Activated T-helper 1 cell treated with anti-CD3 and anti-CD28 coated beads, Interleukin-12 subunit alpha, Interleukin-12 subunit beta, Interleukin-2, Interleukin-4 antibody, amounts not matched to agents 30 ng/mL and 10 ng/mL and 1 ng/mL, durations not matched to agents 14 hours and 24 hours and 36 hours (primary cell): ENCODE measurements at regions not wholly inside any gene's neighbourhood (a gene's known extent, or its start where the extent isn't known, plus 50 kb on each side); places are given as distances from the start of the nearest gene placed in this dataset.

Experiments
- DNase-seq: peaks from one replicate; pipeline ENCODE4 v3.0.0; 2021; ENCODE audit warnings: low spot score
- H3K27ac Mint-ChIP-seq: one replicate; pipeline ENCODE4 v1.8.0; 2021; ENCODE audit warnings: mild to moderate bottlenecking, mixed read lengths
- H3K27me3 Mint-ChIP-seq: one replicate; pipeline ENCODE4 v1.8.0; 2022; ENCODE audit warnings: mild to moderate bottlenecking, moderate library complexity, mixed read lengths; ENCODE audit not compliant: insufficient read depth
- H3K36me3 Mint-ChIP-seq: one replicate; pipeline ENCODE4 v1.8.0; 2021; ENCODE audit warnings: low read depth, mixed read lengths
- H3K4me1 Mint-ChIP-seq: one replicate; pipeline ENCODE4 v1.8.0; 2021; ENCODE audit warnings: low read depth, mixed read lengths
- H3K4me3 Mint-ChIP-seq: one replicate; pipeline ENCODE4 v1.8.0; 2021; ENCODE audit warnings: mild to moderate bottlenecking, moderate library complexity, mixed read lengths
- H3K9me3 Mint-ChIP-seq: one replicate; pipeline ENCODE4 v1.8.0; 2021; ENCODE audit warnings: mixed read lengths
- intact Hi-C: fragments of 100-400 bp; cut with micrococcal nuclease; formaldehyde crosslinking; loops from one replicate; pipeline ENCODE4 v1.15.1; 2024

GRCh38 chr2:12176623-12177454 lies 430.4 kb downstream of the LPIN1 start:
- no peaks in the 10 kb centered on the region for H3K9me3 Mint-ChIP-seq
- no peak for DNase-seq
- H3K27me3 Mint-ChIP-seq: peaks cover 2% of the 10 kb centered on the region
- H3K4me1 Mint-ChIP-seq: peaks cover 38% of the 10 kb centered on the region
- no peak overlapping the region for H3K27ac Mint-ChIP-seq
- H3K4me3 Mint-ChIP-seq: peak overlapping the region; percentile 12
- peaks cover 3% of the 10 kb centered on the region for H3K36me3 Mint-ChIP-seq
- intact Hi-C loops: loop anchor here (5.0 kb wide), 1 partner anchor 115 kb away; no protein-coding TSS in a partner anchor

- peak; percentile 11 for DNase-seq
- Mint-ChIP-seq H3K4me1 (peaks cover 38% of the 10 kb centered on the region), H3K27me3 (peaks cover 7% of the 10 kb centered on the region), H3K4me3 (peak overlapping the region; percentile 12), H3K36me3 (peaks cover 3% of the 10 kb centered on the region), H3K9me3 (no peaks in the 10 kb centered on the region), H3K27ac (peak overlapping the region; percentile 2)
- intact Hi-C loops: loop anchor here (5.0 kb wide), 1 partner anchor 115 kb away; no protein-coding TSS in a partner anchor
Observed at GRCh38 chr2:12177455-12178288, 431.2 kb downstream of the LPIN1 start.

- H3K36me3 Mint-ChIP-seq: peaks cover 3% of the 10 kb centered on the region
- H3K27me3 Mint-ChIP-seq: peaks cover 7% of the 10 kb centered on the region
- H3K4me3 Mint-ChIP-seq: no peak overlapping the region
- no peaks in the 10 kb centered on the region for H3K9me3 Mint-ChIP-seq
- peaks cover 38% of the 10 kb centered on the region for H3K4me1 Mint-ChIP-seq
- no peak for DNase-seq
- no peak overlapping the region for H3K27ac Mint-ChIP-seq
- intact Hi-C loops: loop anchor here (5.0 kb wide), 1 partner anchor 114 kb away; no protein-coding TSS in a partner anchor
Observed at GRCh38 chr2:12178289-12179080, 432.1 kb downstream of the LPIN1 start.

GRCh38 chr2:12180031-12180430 lies 433.6 kb downstream of the LPIN1 start:
- Mint-ChIP-seq H3K4me3 (no peak overlapping the region), H3K27me3 (peaks cover 7% of the 10 kb centered on the region), H3K36me3 (peaks cover 3% of the 10 kb centered on the region), H3K9me3 (no peaks in the 10 kb centered on the region), H3K27ac (no peak overlapping the region), H3K4me1 (peaks cover 38% of the 10 kb centered on the region)
- intact Hi-C loops: no loop called here
- no peak for DNase-seq

GRCh38 chr2:12183032-12183645 lies 436.7 kb downstream of the LPIN1 start:
- no peak overlapping the region for H3K27ac Mint-ChIP-seq
- peaks cover 9% of the 10 kb centered on the region for H3K27me3 Mint-ChIP-seq
- intact Hi-C loops: no loop called here
- peaks cover 6% of the 10 kb centered on the region for H3K9me3 Mint-ChIP-seq
- no peak overlapping the region for H3K4me3 Mint-ChIP-seq
- DNase-seq: no peak
- H3K36me3 Mint-ChIP-seq: peaks cover 4% of the 10 kb centered on the region
- H3K4me1 Mint-ChIP-seq: peaks cover 8% of the 10 kb centered on the region

- no peak for DNase-seq
- peak overlapping the region; percentile 58 for H3K27ac Mint-ChIP-seq
- peak overlapping the region; percentile 5 for H3K4me3 Mint-ChIP-seq
- peaks cover 32% of the 10 kb centered on the region for H3K4me1 Mint-ChIP-seq
- peaks cover 51% of the 10 kb centered on the region for H3K9me3 Mint-ChIP-seq
- intact Hi-C loops: no loop called here
- peaks cover 17% of the 10 kb centered on the region for H3K36me3 Mint-ChIP-seq
- no peaks in the 10 kb centered on the region for H3K27me3 Mint-ChIP-seq
Observed at GRCh38 chr2:12192762-12193161, 446.3 kb downstream of the LPIN1 start.

GRCh38 chr2:12194968-12195367 lies 448.5 kb downstream of the LPIN1 start:
- DNase-seq: no peak
- H3K4me1 Mint-ChIP-seq: peaks cover 28% of the 10 kb centered on the region
- intact Hi-C loops: no loop called here
- H3K36me3 Mint-ChIP-seq: peaks cover 15% of the 10 kb centered on the region
- H3K9me3 Mint-ChIP-seq: peaks cover 53% of the 10 kb centered on the region
- H3K4me3 Mint-ChIP-seq: no peak overlapping the region
- H3K27ac Mint-ChIP-seq: no peak overlapping the region
- H3K27me3 Mint-ChIP-seq: no peaks in the 10 kb centered on the region

- intact Hi-C loops: no loop called here
- no peaks in the 10 kb centered on the region for H3K27me3 Mint-ChIP-seq
- peaks cover 53% of the 10 kb centered on the region for H3K9me3 Mint-ChIP-seq
- no peak overlapping the region for H3K4me3 Mint-ChIP-seq
- H3K36me3 Mint-ChIP-seq: peaks cover 15% of the 10 kb centered on the region
- no peak for DNase-seq
- peaks cover 32% of the 10 kb centered on the region for H3K4me1 Mint-ChIP-seq
- no peak overlapping the region for H3K27ac Mint-ChIP-seq
Observed at GRCh38 chr2:12196495-12196894, 450.1 kb downstream of the LPIN1 start.

- H3K36me3 Mint-ChIP-seq: peaks cover 15% of the 10 kb centered on the region
- H3K4me1 Mint-ChIP-seq: peaks cover 28% of the 10 kb centered on the region
- peaks cover 2% of the 10 kb centered on the region for H3K27me3 Mint-ChIP-seq
- intact Hi-C loops: no loop called here
- no peak overlapping the region for H3K4me3 Mint-ChIP-seq
- no peak overlapping the region for H3K27ac Mint-ChIP-seq
- peaks cover 48% of the 10 kb centered on the region for H3K9me3 Mint-ChIP-seq
- DNase-seq: no peak
Observed at GRCh38 chr2:12197133-12197532, 450.7 kb downstream of the LPIN1 start.

- no peak for DNase-seq
- peaks cover 6% of the 10 kb centered on the region for H3K27me3 Mint-ChIP-seq
- peaks cover 9% of the 10 kb centered on the region for H3K4me1 Mint-ChIP-seq
- peaks cover 30% of the 10 kb centered on the region for H3K9me3 Mint-ChIP-seq
- intact Hi-C loops: no loop called here
- no peak overlapping the region for H3K4me3 Mint-ChIP-seq
- no peak overlapping the region for H3K27ac Mint-ChIP-seq
- H3K36me3 Mint-ChIP-seq: peaks cover 11% of the 10 kb centered on the region
Observed at GRCh38 chr2:12199491-12200211, 453.2 kb downstream of the LPIN1 start.

- Mint-ChIP-seq H3K9me3 (peaks cover 23% of the 10 kb centered on the region), H3K27me3 (peaks cover 6% of the 10 kb centered on the region), H3K36me3 (peaks cover 7% of the 10 kb centered on the region), H3K4me1 (peaks cover 5% of the 10 kb centered on the region), H3K27ac (no peak overlapping the region), H3K4me3 (no peak overlapping the region)
- no peak for DNase-seq
- intact Hi-C loops: no loop called here
Observed at GRCh38 chr2:12201369-12201768, 454.9 kb downstream of the LPIN1 start.
